SH-SY5Y (cell line): ENCODE measurements at regions not wholly inside any gene's neighbourhood (a gene's known extent, or its start where the extent isn't known, plus 50 kb on each side); places are given as distances from the start of the nearest gene placed in this dataset.
A peak's percentile ranks its signal among the peaks of the same experiment; 100 is the strongest.

ENCODE experiments used
- GATA2 ChIP-seq: IDR thresholded peaks from 2 replicates; pipeline ENCODE4 v1.6.1; 2011; ENCODE audit warnings: mild to moderate bottlenecking, low read depth, low read length
- GATA3 ChIP-seq: IDR thresholded peaks from 2 replicates; pipeline ENCODE4 v1.6.1; 2011; ENCODE audit warnings: low read depth, mild to moderate bottlenecking, low read length, moderate library complexity

DNA sequence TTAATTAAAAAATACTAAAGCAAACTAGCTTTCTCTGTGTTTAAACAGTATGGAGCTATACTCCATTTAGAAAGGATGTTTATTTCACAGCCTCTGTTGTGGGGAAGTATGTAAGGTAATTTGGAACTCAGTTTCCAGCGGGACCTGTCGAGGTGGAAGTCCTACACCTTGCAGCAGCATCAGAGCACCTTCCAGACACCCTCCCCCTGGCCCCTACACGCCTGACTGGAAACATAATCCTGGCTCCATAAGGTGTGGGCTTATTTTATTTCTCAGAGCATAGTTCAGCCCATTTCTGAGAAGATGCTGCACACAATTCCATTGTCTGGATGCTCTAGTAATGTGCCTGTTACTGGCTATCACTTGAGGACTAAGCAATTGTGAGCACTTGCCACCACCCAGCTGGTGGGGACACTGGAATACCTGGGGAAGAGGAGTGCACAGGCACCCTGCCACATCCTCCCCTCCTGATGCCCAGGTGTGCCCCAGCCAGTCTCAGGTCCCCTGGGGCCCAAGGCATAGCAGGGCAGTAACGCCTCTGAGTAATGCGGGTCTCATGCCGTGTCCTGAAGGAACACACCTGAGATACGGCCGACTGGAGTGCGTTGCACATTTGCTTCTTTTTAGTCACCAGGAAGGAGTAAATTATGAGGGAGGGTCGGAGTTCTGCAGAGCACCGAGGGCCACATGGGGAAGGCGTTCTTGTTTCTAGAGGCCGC lies 556.5 kb downstream of the QKI start:
- TF ChIP-seq GATA2 (no peak), GATA3 (no peak)

DNA sequence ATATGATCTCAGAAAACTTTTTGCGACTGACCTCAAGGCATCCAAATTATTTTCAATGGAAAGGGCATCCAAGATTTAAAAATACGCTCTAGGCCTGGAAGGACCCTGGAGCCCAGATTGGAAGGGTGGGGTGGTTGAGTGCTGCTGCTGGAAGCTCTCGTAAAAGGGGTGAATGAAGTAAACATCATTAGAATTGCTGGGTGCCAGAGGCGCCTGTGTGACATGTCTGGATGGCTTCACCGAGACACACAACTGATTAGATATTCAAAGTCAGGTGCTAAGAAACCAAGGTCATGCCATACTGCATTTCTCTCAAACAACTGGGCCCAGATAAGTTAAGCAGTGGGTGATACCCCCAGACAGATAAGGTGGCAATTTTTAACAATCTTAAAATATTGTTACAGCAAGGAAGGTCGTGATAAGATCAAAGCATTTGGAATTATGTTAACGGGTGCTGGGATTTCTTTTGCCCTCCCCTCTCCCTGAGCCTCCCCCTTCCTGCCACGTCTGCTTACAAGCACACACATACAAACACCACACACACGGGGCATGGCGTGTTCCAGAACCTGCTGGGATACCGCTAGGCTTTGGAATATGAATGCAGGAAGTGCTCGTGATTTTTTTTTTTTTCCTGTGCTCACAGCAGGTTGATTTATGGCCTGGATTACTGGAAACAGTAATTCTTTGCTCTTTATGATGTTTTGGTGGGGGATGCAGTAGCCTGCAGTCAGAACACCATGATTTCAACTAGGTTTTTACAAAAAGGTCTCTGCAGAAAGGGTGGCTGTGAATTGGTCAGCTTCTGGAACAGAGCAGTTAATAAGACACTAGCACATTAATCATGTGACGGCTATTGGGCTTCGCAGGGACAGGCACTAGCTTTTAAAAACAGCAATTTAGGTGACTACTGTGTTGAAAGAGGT lies 551.2 kb downstream of the QKI start:
- TF ChIP-seq GATA2 (peak; percentile 74), GATA3 (no peak)

DNA sequence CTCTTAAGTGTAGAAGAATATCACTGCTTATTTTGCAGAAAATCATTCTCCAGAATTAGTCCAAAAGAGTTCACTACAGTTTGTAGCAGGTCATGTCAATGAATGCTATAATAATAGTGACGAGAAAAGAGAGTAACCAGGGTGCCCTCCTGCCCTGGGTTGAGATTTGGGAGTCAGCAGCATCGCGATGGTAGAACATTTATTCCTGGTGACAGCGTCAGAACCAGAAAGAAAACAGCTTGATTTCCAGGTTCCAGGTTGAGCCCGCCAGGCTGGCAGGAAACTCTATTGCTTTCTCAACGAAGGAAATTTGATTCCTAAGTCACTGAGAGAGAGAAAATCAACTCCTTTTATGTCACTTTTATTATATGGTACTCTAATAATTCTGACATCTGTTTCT lies 550.3 kb downstream of the QKI start:
- TF ChIP-seq GATA2 (no peak), GATA3 (no peak)

DNA sequence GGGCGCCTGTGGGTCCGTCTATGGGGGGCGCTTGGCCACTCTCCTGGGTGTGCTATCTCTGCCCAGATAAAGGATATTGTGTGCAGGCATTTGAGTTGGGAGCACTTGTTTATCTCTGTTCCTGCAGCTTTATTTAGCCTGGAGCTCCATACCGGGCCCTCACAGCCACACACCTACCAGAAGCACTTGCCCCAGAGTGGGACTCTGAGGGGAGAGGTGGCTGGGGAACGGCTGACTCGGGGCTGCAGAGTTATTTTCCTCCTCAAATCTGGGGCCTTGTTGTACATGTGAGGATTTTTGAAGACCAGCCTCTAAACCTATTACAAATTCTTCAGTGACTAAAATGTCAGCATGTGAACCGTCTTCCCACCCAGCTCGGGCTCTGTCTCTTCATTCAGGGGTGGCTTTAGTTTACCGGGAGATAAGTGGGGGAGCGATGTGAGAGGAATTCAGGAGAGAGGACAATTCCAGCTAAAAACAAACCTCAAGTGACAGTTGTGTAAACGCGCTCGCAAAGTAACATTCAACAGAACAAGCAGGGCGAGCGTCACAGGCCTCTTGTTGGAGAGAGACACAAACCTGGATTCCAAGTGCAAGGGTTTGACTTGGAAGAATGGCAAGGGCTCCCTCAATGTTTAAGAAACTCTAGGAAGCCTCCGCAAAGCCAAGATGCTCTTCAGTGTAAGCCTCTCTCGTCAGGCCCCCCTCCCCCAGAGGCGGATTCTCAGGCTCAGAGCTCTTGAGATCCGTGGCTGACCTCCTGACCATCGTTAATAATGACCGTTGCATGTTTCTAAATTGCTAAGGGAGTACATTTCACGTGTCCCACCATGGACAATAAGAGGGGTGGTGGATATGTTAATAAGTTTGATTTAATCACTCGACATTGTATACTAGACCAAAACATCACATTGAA lies 548.9 kb downstream of the QKI start:
- no peak for TF ChIP-seq GATA3
- no peak for TF ChIP-seq GATA2

DNA sequence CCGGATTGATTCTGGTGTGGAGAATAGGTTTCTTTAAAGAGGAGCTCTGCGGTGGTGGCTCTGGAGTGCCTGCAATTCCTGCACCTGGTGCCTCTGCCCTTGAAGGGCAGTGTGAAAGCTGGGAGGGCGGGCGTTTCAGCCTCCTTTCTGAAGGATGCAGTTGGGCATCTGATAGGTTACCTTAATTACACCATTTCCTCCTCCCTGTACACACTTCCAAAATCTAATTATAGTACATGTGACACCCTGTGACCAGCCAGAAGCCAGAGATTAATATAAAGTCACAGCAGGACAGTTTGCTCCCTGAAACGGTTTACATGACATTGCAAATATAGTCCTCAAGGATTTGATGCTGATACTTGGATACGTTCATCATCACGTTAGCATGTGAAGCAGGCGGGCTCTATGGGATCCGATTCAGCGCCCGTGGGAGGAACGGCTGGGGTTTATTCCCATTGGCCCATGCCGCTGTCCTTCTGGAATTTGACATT lies 548.2 kb downstream of the QKI start:
- no peak for TF ChIP-seq GATA2
- TF ChIP-seq GATA3, result no peak

DNA sequence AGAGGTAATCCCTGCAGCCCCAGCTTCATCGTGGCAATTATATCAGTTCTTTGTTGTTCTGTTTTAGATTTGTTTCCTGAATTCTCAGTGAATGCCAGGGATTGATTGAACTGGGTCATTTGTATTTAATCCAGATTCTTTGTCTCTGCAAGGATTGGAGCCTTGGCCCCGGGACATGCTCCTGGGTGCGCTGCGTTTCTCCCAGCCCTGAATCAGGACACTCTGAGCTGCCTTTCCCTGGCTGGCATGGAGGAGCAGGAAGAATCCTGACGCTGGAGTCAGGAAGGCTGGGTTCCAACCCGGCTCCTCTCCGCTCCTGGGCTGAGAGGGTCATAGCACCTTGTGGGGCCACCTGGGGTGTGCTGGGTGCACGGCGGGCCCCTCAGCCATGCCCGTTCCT lies 545.6 kb downstream of the QKI start:
- no peak for TF ChIP-seq GATA3
- no peak for TF ChIP-seq GATA2

DNA sequence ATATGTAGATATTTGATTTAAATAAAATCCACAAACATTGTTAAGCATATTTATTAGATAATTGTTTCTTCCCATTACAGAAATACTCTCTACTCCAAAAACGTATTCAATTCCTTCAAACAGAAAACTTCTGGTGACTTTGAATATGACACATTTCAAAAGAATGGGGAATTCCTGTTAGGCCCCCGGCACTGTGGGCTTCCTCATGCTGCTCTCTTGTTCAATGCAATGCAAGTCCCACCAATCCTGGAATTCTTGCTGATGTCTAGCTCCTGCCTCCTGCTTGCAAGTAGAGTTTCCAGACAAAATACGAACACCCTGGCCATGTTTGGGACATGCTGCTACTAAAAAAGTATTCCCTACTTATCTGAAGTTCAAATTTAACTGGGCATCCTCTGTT lies 544.1 kb downstream of the QKI start:
- TF ChIP-seq GATA3, result no peak
- no peak for TF ChIP-seq GATA2

DNA sequence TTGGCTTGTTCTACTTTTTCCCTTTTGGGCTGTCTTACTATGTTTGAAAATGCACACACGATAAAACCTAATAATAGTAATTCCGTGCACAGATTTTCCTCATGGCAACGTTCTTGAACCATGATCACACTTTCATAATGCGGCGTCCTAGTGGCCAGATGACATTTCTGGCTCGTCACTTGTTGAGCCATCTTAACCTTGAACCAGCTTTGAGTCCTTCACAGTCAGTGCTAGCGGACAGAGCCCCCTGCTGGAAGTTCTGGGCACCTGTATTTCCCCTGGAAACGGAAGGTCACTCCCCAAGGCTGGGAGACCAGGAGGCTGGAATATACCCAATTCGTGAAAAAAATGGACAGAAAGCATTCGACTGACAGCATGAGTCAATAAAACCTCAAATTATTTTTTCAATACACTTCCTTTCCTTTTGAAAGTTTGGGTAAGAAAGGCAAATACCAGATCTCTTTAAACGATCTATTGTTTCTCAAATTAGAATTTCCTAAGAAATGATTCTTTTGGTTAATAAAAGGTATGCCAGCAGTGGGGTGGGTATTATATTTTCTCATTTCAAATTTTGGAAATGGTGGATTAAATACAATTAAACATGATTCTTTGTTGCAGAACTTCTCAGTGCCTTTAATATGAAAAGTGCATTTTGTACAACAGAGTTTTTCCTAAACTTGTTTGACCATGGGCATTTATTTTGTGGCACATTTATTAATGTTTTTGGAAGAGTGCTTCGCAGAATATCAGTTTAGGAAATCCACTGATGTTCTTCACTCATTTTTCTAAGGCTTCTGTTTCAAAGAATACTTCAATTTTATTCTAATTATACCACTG lies 542.3 kb downstream of the QKI start:
- TF ChIP-seq GATA2, result no peak
- no peak for TF ChIP-seq GATA3

DNA sequence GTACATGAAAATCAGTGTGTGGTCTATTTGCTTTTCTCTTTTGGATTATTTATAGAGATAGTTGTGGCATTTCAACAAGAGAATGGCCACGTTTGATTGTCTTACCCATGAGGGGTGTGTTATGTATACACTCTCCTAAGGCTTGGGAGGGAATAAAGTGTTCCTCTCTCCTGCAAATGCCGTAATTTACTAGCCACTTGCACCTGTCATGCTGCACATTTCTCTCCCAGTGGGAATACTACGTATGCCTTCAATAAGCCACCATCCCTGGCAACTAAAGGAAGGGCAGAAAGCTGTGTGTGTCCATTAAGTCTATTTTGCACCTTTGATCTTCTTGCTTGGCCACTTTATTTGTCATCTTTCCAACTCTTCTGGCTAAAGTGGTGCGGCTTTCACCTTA lies 541.2 kb downstream of the QKI start:
- TF ChIP-seq GATA3 (no peak), GATA2 (no peak)

DNA sequence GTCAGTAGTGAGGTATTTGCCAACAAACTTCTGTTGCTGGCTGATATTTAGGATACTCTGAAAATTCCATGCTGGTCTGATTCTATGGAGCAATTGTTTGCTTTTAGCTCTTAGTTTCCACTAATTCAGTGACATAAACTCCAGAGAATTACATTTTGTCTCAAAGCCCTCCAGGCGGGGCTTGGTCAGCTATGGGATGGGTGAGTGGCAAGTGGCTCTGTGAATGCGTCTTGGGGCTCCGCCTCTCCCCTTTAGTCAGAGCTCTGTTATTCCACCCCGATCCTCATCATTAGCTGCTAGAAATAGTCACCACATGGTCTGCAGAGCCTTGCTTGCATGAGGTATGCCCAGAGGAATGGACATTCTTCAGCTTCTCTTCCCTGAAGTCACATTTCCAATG lies 540.6 kb downstream of the QKI start:
- TF ChIP-seq GATA3, result no peak
- TF ChIP-seq GATA2, result no peak

DNA sequence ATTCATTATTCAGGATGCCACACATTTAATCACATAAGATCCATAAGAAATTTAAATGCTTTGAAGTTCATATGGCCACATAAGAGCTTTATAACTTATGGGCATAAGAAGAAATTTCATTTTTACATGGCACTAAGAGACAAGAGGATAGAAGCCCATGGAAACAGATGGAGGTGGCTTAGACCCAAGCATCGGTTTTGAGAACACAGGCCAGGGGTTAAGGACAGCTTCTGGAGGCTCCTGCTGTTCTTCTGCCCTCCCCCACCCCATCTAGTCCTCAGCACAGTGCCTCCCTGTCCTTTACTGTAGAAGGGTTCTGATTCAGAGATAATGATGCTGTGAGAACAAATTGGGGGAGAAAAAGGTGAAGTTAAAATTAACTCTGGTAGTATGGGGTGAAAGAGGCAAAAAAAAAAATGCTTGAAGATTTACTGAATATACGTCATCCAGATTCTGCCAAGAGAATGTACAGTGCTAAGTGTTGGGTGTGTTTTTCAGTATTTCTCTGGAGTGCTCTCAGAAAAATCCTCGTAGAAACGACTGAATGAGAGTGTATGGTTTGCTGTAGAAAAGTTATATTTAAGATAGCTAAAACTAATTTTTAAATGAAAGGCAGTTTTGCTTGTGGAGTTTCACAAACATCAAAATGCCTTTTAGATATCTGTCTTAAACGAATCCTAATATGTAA lies 539.7 kb downstream of the QKI start:
- TF ChIP-seq GATA3 (no peak), GATA2 (no peak)

DNA sequence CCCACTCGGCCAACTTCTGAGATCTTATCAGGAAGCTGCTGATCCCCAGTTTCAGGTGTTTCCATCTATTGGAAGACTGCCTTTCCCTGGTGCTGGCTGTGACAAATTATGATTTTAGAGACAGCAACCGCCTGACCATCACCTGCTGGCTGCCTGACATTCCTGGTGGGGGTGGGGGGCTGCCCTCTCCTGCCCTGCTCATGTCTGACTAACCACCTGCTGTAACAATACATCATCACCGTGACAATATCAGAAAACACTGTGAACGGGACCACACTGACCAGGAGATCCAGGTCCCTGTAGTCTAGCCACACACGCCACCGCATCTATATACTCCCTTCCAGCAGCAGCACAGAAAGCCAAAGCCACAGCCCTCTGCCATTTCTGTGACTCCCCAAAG lies 537.5 kb downstream of the QKI start:
- TF ChIP-seq GATA3, result no peak
- no peak for TF ChIP-seq GATA2

DNA sequence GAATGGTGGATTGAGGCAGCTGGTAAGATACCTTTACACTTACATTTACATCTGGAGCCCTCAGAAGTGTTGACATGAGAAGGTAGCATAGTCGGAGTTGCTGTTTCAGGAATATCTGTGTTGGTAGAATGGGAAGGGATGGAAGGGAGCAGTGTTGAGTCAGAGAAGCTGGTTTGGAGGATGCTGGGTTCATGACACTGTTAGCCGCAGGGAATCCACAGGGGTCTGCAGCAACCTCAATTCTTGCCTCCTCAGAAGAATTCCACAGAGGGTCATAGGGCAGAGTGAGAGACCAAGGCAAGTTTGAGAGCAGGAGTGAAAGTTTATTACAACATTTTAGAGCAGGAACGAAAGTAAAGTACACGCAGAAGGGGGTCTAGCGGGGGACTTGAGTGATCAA lies 536.8 kb downstream of the QKI start:
- TF ChIP-seq GATA2 (no peak), GATA3 (no peak)
